SK-N-DZ (cell line): ENCODE measurements at regions not wholly inside any gene's neighbourhood (a gene's known extent, or its start where the extent isn't known, plus 50 kb on each side); places are given as distances from the start of the nearest gene placed in this dataset.

Experiments
- DNase-seq: peaks from one replicate; pipeline ENCODE4 v3.0.0-alpha.2; 2015; ENCODE audit warnings: low spot score

- DNase-seq: no peak
Observed at GRCh38 chr2:216320852-216321251, 51.4 kb downstream of the MARCHF4 start.

GRCh38 chr2:216319771-216320170 lies 52.5 kb downstream of the MARCHF4 start:
- no peak for DNase-seq

- no peak for DNase-seq
Observed at GRCh38 chr2:216318521-216318874, 53.8 kb downstream of the MARCHF4 start.

- DNase-seq: no peak
Observed at GRCh38 chr2:216317831-216318520, 54.3 kb downstream of the MARCHF4 start.

GRCh38 chr2:216316743-216317142 lies 55.5 kb downstream of the MARCHF4 start:
- no peak for DNase-seq

- peak; percentile 79 for DNase-seq
Observed at GRCh38 chr2:216315802-216316603, 56.3 kb downstream of the MARCHF4 start.

GRCh38 chr2:216312441-216312840 lies 59.8 kb downstream of the MARCHF4 start:
- DNase-seq: no peak

- peak; percentile 56 for DNase-seq
Observed at GRCh38 chr2:216308576-216308975, 63.7 kb downstream of the MARCHF4 start.

- DNase-seq: no peak
Observed at GRCh38 chr2:216307496-216307895, 64.8 kb downstream of the MARCHF4 start.

- DNase-seq: no peak
Observed at GRCh38 chr2:216306868-216307267, 65.4 kb downstream of the MARCHF4 start.

- DNase-seq: no peak
Observed at GRCh38 chr2:216305574-216305973, 66.7 kb downstream of the MARCHF4 start.

GRCh38 chr2:216302981-216303676 lies 69.2 kb downstream of the MARCHF4 start:
- no peak for DNase-seq

GRCh38 chr2:216300906-216301305 lies 71.4 kb downstream of the MARCHF4 start:
- no peak for DNase-seq

- DNase-seq: no peak
Observed at GRCh38 chr2:216299588-216299987, 72.7 kb downstream of the MARCHF4 start.

- DNase-seq: no peak
Observed at GRCh38 chr2:216298719-216299495, 73.4 kb downstream of the MARCHF4 start.

GRCh38 chr2:216296856-216297255 lies 75.4 kb downstream of the MARCHF4 start:
- no peak for DNase-seq

GRCh38 chr2:216294305-216294704 lies 78.0 kb downstream of the MARCHF4 start:
- no peak for DNase-seq

GRCh38 chr2:216293883-216294282 lies 78.4 kb downstream of the MARCHF4 start:
- no peak for DNase-seq

- no peak for DNase-seq
Observed at GRCh38 chr2:216292886-216293301, 79.4 kb downstream of the MARCHF4 start.

GRCh38 chr2:216292475-216292874 lies 79.8 kb downstream of the MARCHF4 start:
- DNase-seq: no peak

- no peak for DNase-seq
Observed at GRCh38 chr2:216289470-216289869, 82.8 kb downstream of the MARCHF4 start.

GRCh38 chr2:216287251-216287650 lies 85.0 kb downstream of the MARCHF4 start:
- DNase-seq: no peak
